HEK293T (cell line): ENCODE measurements at regions not wholly inside any gene's neighbourhood (a gene's known extent, or its start where the extent isn't known, plus 50 kb on each side); places are given as distances from the start of the nearest gene placed in this dataset.
"Not testable (repeated sequence)": the region's sequence is repeated elsewhere in the genome, so short reads cannot be mapped to it uniquely, and the experiment has no call there.

Experiments used
- ARNT ChIP-seq: fragments of 450-650 bp; IDR thresholded peaks from 2 replicates; pipeline ENCODE4 v1.6.1; 2017; ENCODE audit warnings: mild to moderate bottlenecking
- BHLHE40 ChIP-seq: fragments of 450-650 bp; IDR thresholded peaks from 2 replicates; pipeline ENCODE4 v1.6.1; 2016; ENCODE audit warnings: mild to moderate bottlenecking, moderate library complexity, borderline replicate concordance
- ELF4 ChIP-seq: fragments of 450-650 bp; IDR thresholded peaks from 2 replicates; pipeline ENCODE4 v1.6.1; 2017; ENCODE audit warnings: antibody characterized with exemption
- FOXA1 ChIP-seq: fragments of 450-650 bp; IDR thresholded peaks from 2 replicates; pipeline ENCODE4 v1.6.1; 2016; ENCODE audit warnings: mild to moderate bottlenecking
- FOXK2 ChIP-seq: fragments of 450-650 bp; IDR thresholded peaks from 2 replicates; pipeline ENCODE4 v1.6.1; 2016; ENCODE audit warnings: mild to moderate bottlenecking
- FOXM1 ChIP-seq: fragments of 450-650 bp; IDR thresholded peaks from 2 replicates; pipeline ENCODE4 v1.6.1; 2017; ENCODE audit warnings: mild to moderate bottlenecking, borderline replicate concordance
- HDGF ChIP-seq: fragments of 450-650 bp; IDR thresholded peaks from 2 replicates; pipeline ENCODE4 v1.6.1; 2017; ENCODE audit warnings: antibody characterized with exemption, borderline replicate concordance
- NFRKB ChIP-seq: fragments of 450-650 bp; IDR thresholded peaks from 2 replicates; pipeline ENCODE4 v1.6.1; 2016; ENCODE audit warnings: mild to moderate bottlenecking, moderate library complexity
- SP1 ChIP-seq: fragments of 450-650 bp; IDR thresholded peaks from 2 replicates; pipeline ENCODE4 v1.6.1; 2017
- SUZ12 ChIP-seq: fragments of 450-650 bp; IDR thresholded peaks from 2 replicates; pipeline ENCODE4 v1.6.1; 2016; ENCODE audit warnings: mild to moderate bottlenecking
- TARDBP ChIP-seq: fragments of 450-650 bp; IDR thresholded peaks from 2 replicates; pipeline ENCODE4 v1.6.1; 2016

DNA sequence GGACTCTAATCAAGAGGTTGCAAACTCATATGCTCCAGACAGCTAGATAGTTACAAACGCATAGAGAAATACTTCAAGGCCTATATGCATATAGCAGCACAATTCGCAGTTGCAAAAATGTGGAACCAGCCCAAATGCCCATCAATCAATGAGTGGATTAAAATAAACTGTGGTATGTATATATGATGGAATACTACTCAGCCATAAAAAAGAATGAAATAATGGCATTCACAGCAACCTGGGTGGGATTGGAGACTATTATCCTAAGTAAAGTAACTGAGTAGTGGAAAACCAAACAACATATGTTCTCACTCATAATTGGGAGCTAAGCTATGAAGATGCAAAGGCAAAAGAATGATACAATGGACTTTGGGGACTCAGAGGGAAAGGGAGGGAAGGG lies 65.0 kb upstream of the ARRDC3 start:
- TF ChIP-seq SUZ12, BHLHE40, ARNT, FOXM1, ELF4, FOXA1, SP1, HDGF, NFRKB, TARDBP, FOXK2: not testable (repeated sequence)
